OCI-M1 (cell line): ENCODE measurements at regions not wholly inside any gene's neighbourhood (a gene's known extent, or its start where the extent isn't known, plus 50 kb on each side); places are given as distances from the start of the nearest gene placed in this dataset.

ENCODE experiments used
- DNase-seq: peaks from one replicate; lab custom pipeline; 2025; lab: John Stamatoyannopoulos, UW

DNA sequence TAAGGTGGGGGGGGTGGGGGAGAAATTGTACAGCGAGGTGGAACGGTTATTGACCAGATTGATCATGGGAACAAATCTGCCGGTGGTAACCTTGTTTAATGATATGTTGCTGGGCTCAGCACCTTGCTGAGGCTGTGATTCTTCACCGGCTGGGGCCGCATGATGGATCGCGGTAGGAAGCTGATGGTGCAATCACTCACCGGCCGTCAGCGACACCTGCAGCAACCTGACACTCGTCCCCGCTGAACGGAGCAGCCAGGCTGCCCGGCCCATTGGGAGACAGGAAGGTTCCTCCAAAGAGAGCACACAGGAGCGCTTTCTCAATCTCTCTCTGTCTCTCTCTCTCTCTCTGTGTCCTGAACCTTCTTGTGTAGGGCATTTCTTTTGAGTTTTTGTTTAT, 128.5 kb upstream of the RRP15 start:
- DNase-seq, result no peak

DNA sequence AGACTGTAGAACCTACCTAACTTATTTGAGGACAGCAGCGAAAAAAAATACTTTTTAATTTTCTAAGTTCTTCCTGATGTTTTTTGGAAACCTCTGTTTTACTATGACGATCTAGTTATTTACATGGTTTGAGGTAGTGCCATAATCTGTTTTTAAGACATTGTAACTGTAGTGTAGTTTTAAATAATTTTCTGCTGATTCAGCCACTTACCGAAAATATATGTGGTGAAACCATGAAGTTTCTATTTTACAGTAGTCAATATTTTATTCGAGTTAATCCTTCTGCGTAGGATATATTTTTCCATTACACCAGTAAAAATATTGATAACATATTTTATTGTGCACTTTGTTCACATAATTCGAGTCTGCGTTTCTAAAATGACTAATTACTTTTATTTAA, 121.7 kb upstream of the RRP15 start:
- no peak for DNase-seq

DNA sequence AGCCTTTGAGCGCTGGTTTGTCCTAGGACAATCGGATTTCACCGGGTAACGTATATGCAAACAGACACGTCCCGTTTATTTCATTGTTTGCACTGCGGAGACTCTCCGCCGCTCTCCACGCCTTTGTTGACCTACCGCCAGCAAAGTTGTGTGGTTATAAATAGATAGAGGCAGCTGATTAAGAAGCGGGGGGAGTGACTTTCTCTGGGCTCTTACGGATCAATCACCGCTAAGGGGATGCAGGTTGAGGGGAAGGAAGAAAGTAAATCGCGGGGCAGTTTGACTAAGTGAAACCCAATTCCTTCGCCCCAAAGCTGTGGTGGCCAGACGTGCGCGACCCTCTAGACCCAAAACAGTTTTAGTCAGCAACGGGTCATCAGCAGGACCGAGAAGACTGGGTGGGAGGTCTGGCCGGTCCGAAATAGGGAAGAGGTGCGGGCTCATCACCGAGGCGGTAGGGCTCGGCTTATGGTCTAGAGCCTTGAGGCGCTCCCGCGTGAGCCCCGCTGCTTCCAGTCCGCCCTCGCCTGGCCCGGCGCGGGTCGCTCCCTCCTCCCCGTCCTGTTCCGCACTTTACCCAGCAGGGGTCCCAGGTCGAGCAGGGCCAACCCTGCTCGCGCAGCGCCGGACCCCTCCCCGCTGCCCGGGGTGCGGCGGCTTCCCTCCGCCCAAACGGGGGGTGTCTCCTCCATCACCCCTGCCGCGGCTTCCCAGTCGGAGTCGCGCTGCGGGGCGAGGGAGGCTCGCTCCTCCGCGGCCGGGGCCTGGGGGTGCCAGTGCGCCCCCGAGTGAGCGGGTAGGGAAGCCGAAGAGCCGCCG, 120.8 kb upstream of the RRP15 start:
- DNase-seq, result no peak

DNA sequence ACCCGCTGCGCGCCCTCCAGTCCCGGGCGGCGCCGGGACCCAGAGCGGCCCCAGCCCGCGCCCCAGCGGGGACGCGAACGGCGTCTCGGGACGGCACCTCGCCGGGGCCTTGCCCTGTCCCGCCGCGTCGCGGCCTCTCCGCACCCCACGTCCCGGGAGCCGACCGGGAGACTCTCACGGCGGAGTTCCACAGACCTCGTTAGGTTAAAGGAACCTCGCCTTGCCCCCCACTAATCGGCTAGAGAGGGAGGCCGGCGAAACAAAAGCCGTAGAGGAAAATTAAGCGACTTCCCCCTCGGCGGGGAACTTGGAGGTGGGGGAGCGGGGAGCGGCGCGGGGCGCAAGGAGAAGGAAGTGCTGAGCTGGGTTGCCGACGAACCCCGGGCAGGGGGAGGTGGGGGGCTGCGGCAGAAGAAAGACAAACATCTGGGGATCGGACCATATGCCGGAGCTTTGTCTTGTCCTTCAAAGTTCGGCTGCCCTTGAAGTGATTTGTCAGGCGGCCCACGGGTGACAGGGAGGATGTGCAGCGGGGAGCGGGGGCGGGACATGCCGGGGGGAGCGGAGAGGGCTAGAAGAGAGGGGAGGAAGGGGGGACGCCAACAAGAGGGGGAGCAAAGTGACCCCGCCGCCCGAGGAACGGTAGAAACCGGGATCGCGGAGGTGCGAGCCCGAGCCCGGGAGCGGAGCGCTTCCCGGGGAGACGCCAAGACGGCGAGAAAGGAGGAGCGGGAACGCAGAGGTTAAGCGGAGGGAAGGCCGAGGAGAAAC, 120.0 kb upstream of the RRP15 start:
- no peak for DNase-seq

DNA sequence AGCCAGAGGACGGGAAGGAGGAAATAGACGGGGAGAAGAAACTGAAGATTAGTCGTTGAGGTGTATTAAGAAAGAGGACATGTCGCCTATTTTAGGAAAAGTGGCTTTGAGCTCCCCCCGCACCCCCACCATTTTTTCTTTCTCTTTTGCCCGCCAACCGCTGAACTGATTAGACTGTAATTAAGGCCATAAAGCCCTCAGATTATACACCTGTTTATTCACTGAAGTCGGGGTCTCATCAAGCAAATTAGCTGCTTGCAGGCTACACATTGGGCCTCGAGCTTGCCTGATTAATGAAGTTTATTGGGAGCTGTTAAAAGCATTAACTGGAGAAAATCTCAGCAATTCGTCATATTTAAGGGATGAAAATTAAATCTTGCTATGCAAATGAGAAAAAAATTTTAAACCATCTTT, 119.4 kb upstream of the RRP15 start:
- DNase-seq, result no peak

DNA sequence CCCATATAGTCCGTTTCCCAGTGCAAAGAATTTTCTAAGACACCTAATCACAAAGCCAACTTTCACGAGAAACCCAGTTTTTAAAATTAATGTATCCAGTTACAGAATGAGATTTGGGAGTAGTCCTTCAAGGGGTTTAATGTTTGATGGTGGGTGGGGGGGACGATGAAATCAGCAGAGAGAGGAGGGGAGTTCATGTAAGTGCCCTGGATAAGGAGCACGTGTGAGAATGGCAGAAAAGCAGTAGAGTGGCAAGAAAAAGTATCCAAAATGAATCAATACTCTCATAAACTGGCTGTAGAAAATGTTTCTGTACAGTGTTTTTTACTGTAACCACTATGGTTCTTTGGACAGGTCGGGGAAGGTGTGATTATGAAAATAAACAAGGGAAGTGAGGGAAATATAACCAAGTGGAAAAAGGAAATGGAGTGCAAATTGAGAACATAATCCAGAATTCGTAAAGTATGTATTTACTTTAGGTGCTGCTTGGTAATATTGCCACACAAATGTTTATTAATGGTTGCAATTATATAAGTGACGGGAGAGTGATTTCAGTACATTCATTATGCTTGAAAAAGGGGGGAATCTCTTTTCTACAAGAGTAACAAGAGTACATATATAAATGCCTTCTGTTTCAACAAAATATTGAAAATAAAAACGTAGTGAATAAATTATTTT, 118.7 kb upstream of the RRP15 start:
- no peak for DNase-seq

DNA sequence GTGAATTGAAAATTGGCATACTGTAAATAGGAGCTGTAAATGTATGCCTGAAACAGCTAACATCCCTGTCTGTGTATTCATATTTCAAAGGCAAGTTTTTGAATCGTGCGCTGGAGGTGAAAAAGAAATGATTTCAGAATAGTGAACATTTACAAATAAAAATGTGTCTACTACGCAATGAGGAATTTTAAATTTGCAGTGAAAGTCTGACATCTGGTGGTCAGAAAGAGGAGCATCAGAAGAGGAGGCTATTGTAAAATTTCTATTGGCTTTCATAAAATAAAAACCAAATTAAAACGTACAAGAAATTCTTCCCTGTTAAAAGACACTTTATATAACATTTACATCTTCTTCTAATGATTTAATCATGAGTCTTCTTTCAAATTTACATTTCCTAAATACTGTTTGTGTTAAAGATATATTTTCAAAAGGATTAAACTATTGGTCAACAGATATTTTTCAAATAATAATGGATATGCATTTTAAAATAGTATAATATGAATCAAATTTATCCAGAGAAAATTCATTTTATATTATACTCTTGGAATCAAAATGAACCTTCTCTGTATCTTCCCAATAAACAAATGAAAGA, 113.7 kb upstream of the RRP15 start:
- DNase-seq, result peak; percentile 65

DNA sequence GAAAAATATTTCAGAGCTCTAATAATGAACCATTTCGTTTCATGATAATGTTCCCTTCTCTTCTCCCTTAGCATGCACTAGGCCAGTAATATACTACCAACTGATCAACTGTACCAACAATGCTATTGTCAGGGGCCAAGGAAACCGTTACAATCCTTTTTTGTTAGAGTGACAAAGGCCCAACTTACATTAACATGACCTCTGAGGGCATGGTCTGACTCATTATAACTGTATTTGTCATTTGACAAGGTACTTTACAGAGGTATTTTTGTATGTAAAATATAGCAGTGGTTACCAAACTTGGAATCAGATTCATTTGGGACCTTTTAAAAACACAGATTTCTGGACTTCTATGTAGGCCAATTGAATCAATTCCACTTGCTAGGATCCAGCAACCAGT, 102.6 kb upstream of the RRP15 start:
- no peak for DNase-seq

DNA sequence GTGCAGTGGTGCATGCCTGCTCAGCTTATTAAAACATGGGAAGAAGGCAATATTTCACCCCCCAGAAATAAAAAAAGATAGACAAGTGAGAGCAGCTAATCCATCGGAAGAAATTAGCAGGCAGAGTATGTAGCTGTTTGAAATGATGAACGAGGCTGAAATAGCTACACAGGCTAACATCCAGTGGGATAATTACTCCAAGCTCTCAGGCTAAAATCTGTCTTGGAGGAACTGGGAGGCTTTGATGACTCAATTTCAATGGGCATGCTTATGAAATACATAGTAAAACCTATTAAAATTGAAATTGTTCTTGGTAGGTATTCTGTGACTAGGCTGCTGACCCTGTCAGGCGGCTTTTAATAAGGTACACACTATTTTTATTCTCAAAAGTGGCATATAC, 84.1 kb upstream of the RRP15 start:
- DNase-seq, result no peak

DNA sequence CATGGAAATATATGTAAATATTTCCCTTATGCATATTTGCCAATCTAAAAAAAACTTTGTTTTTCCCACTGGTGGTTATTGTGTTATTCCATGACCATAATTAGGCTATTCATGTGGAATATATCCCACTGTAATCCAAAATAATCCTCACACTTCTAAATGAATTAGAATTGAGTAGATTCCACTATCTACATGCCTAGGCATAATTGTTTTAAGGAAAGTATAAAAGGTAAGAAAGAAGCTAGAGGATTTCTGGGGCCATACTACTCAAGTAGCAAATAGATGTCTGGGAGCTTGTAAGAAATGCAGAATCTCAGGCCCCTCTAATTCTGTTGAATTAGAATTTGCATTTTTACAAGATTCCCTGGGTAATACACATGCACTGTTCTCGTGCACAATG, 83.5 kb upstream of the RRP15 start:
- DNase-seq, result no peak

DNA sequence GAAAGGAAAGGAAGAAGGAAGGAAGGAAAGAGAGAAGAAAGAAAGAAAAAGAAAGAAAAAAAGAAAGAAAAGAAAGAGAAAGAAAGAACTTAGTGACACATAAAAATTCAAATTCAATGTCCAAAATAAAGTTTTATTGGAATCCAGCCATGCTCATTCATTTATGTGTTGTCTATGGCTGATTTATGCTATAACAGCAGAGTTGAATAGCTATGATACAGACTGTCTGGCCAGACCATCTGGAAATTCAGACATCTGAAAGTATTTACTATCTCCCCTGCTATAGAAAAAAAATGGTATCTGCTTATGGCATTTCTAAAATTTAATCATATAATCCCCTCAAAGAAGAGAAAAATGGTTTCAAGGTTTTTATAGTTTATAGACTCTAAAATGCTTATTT, 79.4 kb upstream of the RRP15 start:
- DNase-seq, result no peak

DNA sequence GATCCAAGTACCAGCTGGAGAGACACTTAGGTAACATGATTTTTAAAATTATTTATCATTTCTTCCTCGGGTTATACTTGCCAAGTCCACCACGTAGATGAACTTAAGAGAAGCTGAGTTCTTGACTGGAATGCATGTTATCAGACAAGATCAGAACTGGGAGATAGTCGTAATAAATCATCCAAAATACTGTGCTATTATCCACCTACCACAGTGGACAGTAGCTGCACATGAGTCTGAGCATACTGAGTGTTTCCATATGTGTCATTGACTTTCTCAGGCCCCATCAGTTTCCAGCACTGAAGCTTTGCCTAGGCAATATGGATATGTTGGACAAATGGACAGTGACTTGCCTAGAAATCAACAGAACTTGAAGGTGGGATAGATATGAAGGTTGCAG, 77.9 kb upstream of the RRP15 start:
- no peak for DNase-seq

DNA sequence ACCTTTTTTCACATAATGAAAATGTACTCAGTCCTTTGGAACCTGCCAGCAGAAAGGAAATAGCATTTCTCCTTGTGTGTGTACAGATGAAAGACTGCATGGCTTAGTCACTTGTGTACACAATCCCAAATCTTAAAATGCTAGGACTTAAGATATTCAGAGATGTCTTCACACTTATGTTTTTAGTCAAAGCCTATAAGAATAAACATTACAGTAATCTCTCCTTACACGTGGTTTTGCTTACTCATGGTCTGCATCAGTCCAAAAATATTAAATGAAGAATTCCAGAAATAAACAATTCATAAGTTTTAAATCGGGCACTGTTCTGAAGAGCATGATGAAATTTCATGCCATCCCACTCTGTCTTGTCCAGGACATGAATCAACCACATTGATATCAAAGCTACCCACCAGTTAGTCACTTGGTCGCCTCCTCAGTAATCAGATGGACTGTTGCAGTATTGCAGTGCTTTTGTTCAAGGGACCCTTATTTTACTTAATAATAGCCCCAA, 75.7 kb upstream of the RRP15 start:
- DNase-seq, result peak; percentile 47

DNA sequence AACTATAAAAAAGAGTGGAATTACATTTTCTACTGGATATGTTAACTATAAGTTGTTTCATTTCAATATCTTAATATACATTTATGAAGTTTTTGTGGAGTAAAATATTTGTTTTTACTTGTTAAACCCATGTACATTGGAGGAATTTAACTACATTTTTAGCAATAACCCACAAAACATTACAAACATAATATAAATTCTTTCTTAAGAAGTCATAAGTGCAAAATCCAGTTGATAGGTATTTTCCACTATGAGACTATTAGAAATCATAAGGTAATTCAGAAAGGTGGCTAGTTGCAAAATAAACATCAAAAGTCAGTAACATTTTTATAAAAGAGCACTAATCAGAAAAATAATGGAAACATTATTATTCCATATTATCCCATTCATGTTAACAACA, 73.9 kb upstream of the RRP15 start:
- DNase-seq, result no peak

DNA sequence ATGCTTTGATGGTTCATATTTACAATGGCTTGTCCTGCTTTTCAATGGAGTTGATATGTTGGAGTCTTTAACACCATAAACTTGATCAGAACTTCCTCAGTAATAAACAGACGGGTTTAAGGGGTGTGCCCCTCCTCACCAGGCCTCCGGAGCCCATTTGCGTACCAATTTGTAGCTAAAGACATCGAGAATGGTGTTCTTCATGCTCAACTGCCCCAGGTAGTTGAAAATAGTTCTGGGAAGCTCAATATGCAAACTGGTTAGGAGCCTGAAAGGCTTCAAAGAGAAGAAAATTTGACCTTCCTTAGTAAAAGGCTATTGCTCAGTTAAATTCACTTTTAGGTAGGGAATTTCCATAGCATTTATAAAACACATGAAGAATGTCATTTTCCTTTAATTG, 68.1 kb upstream of the RRP15 start:
- DNase-seq, result no peak

DNA sequence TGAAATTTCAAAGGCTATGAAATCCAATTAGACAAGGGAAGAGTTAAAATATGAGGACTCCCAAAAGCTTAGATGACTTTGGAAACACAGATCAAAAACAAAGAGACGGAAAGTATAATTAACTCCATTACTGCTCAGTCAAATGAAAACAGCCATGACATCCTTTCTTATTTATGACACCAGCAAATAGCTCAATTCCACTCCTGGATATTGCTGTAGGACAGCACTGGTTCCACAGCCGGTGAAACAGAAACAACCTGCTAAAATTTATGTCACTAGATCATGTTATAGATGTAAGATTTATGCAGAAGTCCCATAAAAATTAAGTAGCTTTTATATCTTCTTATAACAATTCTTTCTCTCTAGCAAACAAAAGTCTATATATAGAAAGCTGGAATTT, 65.6 kb upstream of the RRP15 start:
- no peak for DNase-seq

DNA sequence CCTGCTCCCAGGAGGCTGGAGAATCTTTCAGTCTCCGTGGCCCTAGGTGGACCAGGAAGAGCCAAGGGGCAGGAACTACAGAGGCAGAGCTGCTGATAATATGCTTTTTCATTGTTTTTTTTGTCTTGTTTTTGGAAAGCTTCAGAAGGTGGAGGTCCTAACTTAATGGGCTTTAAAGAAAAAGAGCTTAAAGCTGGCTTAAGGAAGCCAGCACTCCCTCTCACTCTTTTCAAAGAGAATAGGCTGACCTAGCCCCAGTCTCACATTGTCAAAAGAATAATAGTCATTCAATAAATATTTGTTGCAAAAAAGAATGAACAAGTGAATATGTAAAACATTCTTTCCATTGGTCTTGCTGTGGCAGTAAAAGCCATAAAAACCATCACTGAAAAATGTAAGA, 61.0 kb upstream of the RRP15 start:
- DNase-seq, result no peak

DNA sequence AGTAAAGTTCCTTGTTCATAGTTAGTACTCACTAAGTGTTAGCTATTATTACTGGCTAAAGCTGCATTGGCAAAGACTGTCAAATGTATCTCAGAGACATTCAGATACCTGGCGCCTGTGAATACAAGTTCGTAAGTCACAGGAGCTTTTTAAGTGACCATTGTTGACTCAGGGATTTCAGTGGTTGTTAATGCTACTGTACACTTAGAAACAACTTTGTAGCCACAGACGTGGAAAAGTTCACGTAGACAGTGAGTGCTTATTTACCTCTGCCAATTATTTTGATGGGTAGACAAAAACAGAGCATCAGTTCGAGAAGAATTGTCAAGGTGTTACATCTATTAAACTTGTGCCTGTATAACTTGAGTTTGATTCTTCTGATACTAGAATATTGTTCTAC, 59.1 kb upstream of the RRP15 start:
- no peak for DNase-seq
